NCI-H774 (cell line): ENCODE measurements at regions not wholly inside any gene's neighbourhood (a gene's known extent, or its start where the extent isn't known, plus 50 kb on each side); places are given as distances from the start of the nearest gene placed in this dataset.
"Not testable (repeated sequence)": the region's sequence is repeated elsewhere in the genome, so short reads cannot be mapped to it uniquely, and the experiment has no call there.

ENCODE experiments used
- DNase-seq: peaks from one replicate; lab custom pipeline; 2025; lab: John Stamatoyannopoulos, UW

DNA sequence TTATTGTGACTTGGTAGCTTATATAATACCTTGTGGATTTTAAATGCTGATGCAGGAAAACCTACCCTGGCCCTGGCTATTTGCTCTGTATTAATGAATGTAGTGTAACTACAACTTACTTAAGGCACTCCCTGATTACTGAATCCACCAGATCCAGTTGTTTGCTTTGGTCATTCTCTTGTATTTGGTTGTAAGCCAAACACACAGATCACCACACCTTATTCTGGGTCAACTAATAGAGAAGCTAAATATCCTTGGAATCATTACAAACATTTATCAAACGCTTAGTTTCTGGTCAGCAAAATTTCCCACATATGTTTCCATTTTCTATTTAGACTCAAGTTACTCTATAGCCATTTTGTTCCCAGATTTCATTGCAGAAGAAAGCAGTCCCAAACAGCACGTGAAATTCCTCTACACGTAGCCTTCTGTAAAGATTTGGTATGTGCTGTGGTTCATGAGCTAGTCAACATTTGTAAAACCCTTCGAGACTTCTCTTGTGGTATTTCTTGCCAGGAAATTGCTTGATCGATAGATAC is 322.6 kb downstream of the MEX3B start:
- no peak for DNase-seq

DNA sequence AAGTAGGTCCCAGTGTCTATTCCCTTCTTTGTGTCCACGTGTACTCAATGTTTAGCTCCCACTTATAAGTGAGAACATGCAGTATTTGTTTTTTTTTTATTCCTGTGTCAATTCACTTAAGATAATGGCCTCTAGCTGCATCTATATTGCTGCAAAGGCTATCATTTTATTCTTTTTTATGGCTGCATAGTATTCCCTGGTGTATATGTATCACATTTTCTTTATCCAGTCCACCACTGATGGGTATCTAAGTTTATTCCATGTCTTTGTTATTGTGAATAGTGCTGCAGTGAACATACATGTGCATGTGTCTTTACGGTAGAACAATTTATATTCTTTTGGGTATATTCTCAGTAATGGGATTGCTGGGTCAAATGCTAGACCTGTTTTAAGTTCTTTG is 329.4 kb downstream of the MEX3B start:
- DNase-seq = not testable (repeated sequence)

DNA sequence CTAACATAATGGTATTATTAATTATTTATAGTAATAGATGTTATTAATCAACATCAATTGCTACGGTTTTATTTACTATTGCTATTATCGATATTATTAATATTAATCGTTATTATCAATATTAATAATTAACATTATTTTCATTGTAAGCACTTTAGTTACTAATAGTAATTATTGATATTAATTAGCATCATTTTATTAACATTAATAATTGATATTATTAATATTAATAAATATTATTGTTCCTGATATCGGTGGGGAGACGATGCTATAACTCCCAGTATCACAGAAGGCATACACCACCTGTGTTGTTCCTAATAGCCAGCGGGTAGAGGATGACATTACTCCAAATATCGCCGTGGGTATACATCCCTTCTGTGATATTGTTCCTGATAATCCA is 335.5 kb downstream of the MEX3B start:
- no peak for DNase-seq

DNA sequence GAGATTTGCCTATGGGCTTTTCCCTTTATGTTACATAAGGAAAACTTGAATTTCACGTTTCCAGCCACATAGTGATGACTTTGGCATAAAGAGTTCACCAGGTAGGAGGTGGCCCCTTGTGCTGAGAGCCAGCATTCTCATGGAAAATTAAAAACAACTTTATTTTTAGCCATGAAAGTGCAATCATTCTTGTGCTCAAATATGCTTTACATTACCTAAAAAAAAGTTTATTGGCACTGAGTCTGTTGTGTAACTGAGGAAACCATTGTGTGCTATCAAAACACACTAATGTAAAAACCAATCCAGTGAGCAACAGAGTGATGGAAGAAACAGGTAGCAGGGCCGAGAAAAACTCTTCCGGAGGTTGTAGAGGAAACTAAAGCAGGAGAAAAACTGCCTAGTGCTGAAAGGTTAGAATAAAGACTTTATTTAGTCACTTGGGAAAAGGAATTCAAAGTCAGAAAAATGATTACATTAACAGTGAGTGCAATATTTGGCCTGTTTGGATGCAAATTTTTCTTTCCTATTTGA is 332.9 kb upstream of the TMC3 start:
- DNase-seq = not testable (repeated sequence)

DNA sequence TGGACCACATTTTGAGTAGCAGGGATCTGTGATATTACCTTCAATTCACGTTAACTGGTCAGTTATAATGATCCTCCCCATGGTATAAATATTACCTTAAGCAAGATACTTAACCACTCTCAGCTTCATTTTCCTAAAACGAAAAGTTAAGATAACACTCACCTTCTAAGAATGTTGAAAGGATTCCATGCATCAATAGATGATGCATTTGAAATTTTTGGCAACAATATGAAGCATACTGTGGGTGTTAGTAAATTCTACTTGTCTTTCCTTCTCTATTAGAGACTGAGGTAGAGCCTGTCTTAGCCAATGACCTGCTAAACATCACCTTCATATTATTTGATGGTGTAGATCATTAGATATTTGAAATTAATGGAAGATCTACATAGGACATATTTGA is 331.7 kb upstream of the TMC3 start:
- not testable (repeated sequence) for DNase-seq

DNA sequence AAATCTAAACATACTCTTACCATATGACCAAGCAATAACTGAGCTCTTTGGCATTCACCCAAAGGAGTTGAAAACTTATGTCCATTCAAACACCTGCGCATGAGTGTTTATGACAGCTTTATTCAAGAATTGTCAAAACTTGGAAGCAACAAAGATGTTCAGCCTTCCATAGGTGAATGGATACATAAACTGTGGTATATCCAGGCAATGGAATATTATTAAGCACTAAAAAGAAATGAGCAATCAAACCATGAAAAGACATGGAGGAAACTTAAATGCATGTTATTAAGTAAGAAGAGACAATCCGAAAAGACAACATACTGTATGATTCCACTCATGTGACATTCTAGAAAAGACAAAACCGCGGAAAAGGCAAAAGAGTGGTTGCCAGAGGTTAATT is 312.0 kb upstream of the TMC3 start:
- DNase-seq = no peak

DNA sequence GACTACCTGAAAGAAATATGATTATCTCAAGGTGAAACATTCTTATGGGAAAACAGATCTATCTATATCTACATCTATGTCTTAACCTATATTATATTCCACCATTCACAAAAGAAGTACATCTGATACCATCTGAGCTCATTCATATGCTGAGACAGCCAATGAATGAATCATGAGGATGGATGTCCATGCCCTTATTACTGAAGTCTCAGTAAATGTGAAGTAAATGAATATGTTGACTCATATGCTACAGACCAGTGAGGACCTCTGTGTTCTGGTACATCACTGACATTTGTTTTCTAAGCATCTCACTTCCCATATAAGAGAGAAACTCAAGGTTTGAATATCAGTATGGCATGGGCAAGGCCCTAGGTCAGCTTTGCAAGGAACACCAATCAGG is 311.2 kb upstream of the TMC3 start:
- DNase-seq = no peak

DNA sequence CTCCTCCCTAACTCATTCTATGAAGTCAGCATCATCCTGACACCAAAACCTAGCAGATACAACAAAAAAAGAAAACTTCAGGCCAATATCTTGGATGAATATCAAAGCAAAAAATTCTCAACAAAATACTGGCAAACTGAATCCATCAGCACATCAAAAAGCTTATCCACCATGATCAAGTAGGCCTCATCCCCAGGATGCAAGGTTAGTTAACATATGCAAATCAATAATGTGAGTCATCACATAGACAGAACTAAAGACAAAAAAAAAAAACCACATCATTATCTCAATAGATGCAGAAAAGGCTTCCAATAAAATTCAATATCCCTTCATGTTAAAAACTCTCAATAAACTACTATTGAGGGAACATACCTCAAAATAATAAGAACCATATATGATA is 306.8 kb upstream of the TMC3 start:
- DNase-seq = no peak

DNA sequence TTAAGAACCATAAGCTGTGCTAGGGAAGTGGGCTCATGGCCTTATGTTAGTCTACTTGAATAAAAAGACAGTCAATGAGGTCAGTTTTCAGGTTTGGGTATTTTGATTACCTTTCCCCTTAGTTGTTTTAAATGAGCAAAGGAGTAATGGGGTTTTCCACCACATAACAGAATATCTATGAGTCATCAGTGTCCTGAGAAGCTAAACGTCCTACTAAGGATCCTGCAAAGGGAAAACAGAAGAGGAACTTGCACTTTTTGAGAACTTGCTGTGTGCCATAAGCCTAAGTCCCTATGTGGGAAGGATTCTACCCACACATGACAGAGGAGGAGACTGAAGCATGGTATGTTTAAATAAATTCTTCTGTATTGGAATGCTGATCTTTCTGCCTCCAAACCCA is 292.8 kb upstream of the TMC3 start:
- no peak for DNase-seq

DNA sequence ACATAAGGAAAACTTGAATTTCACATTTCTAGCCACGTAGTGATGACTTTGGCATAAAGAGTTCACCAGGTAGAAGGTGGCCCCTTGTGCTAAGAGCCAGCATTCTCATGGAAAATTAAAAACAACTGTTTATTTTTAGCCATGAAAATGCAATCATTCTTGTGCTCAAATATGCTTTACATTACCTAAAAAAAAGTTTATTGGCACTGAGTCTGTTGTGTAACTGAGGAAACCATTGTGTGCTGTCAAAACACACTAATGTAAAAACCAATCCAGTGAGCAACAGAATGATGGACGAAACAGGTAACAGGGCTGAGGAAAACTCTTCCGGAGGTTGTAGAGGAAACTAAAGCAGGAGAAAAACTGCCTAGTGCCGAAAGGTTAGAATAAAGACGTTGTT is 287.0 kb upstream of the TMC3 start:
- DNase-seq = no peak

DNA sequence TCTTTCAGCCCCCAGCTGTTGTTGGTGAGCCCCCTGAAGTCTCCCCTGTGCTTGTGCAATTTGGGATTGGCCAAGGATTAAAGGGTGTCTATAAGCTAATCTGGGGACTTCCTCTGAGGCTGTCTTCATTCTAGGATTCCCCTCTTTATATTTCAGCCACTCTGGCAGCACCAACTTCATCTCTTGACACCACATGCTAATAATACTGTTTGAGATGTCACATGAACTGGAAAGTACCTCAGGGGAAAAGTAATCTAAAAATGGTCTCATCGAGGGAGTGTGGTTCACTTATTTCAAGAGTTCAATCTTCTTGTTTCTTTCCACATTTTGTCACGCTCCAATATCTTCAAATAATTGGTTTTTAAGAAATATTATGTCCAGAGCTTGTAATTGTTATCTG is 279.2 kb upstream of the TMC3 start:
- DNase-seq = no peak

DNA sequence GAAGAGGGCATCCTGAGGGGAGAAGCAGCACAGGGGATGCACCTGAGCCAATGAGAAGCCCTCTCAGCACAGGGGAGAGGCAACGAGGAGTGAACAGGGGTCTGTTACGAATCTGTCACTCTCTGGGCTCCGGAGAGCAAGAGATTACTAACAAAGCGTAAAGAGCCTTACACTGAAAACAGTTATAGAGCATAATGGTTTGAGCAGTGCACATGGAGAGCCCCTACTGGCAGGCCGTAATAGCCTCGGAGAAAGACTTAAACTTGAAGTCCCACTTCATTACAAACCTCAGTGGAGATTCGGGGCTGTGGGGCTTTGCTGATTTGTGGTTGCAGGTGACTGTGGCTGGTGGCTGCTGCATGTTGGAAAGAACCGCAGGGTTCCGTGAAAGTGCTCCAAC is 271.5 kb upstream of the TMC3 start:
- DNase-seq = no peak

DNA sequence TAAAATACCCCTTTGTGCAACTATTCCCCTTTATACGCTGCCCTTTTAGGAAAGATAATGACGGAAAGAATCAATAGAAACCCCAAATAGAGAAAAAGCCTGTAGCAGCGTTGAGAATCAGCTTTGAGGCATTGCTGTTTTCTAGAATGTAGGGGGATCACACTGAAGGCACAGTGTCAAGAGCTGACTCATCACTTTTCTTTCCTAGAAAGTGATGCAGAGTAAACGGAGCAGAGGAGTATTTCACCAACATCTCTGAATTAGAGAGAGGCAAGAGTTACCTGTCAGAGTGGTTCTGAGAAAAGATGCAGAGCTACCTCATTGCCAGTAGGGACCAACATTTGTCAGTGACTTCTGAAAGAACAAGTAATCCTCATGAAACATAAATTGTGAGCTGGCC is 269.8 kb upstream of the TMC3 start:
- no peak for DNase-seq

DNA sequence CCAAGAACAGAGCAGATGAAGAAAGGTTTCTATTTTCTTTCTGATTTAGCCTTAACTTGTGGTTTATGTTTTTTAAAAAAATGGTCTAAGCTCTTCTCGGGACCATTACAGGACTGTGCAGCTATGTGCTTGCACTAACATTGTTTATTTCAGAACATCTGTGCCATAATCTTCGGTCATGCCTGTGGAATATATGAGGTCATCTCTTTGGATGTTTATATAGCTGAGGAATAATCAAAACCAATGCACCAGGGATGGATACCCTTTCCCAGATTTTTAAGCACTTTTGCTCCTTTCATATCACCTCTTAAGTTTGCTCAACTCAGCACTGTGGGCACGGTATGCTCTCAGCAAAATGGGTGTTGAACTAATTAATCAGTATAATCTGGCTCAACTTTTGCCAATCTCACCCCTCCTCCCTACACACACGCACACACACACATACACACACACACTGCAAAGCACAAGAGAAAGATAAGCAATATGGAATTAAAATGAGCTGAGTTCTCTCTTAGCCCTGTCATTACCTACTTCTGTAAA is 268.5 kb upstream of the TMC3 start:
- no peak for DNase-seq

DNA sequence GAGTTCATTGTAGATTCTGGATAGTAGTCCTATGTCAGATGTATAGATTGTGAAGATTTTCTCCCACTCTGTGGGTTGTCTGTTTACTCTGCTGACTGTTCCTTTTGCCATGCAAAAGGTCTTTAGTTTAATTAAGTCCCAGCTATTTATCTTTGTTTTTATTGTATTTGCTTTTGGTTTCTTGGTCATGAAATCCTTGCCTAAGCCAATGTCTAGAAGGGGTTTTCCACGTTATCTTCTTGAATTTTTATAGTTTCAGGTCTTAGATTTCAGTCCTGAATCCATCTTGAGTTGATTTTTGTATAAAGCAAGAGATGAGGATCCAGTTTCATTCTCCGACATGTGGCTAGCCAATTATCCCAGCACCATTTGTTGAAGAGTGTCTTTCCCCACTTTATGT is 262.1 kb upstream of the TMC3 start:
- DNase-seq = not testable (repeated sequence)

DNA sequence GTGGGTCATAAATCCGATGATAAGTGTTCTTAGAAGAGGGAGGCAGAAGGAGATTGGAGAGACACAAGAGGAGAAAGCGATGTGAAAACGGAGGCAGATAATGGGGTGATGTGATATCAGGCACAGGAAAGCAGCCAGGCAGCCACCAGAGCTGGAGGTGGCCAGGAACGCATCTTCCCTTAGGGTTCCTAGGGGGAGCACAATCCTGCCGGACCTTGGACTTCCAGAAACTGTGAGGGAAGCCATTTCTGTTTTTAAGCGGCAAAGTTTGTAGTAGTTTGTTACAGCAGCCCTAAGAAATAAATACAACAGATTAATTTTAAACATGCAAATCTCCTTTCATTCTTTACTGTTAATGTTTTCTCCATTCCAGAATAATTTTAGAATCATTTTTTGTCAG is 259.9 kb upstream of the TMC3 start:
- no peak for DNase-seq

DNA sequence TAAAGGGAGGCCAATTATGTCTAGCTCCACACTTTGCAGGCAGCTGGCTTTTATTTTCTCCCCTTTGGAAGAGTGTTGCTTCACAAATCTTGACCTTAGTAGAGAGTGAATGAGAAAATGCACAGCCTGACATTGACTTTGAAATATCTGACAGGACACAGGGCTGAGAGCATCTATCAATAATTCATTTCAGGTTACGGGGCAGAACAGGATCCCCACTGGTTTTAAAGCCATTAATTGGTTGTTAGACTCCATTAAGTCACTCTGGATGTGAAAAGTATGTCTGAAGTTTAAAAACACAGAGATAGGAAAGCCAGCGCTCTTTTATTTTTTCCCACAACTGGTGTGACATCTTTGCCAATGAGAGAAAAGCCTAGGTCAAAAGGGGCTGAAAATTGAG is 251.9 kb upstream of the TMC3 start:
- no peak for DNase-seq

DNA sequence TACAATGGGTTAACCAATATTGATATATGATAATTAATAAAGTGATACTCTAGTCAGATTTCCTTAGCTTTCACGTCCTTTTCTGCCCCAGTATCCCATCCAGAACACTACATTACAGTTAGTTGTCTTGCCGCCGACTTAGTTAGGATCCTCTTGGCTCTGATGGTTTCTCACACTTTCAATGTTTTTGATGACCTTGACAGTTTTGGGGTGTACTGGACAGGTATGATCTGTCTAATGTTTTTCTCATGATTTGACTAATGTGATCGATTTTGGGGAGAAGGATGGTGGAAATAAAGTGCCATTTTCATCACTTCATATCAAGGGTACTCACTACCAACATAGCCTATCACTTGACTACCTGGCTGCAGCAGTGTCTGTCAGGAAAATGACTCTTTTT is 245.0 kb upstream of the TMC3 start:
- DNase-seq = no peak

DNA sequence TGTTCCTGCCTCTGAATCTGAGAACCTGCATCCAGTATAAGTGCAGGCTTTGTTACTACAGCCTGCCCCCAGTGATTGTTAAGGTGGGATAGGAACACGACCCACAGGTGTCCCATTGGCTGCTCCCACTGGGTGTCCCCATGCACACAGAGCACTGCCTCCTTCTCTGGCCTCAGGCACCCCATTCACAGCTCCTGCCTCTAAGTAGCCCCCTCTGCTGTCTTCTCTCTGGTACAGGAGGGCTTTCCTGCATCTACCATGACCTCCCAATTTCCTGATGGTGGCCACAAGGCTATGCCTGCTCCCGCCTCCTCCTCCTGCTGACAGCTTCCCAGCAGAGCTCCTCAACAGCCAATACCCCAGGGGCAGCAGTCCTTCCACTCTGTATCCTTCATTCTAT is 238.6 kb upstream of the TMC3 start:
- no peak for DNase-seq

DNA sequence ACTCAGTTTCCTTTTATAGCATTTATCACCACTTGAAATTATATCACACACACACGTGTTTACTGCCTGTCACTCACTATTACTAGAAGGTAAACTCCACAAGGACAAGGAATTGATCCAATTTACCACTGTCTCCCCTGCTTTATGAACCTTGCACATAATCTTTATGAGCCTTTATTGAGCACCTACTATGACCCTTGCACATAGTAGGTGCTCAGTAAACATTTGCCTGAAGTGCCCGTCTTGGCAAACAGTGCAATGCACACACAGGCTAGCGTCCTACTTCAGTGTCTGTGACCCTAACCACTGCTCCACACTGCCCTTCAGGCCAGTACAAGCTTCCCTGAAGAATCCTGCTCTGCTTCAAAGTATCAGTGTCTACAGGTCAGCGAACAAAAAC is 237.7 kb upstream of the TMC3 start:
- DNase-seq = no peak

DNA sequence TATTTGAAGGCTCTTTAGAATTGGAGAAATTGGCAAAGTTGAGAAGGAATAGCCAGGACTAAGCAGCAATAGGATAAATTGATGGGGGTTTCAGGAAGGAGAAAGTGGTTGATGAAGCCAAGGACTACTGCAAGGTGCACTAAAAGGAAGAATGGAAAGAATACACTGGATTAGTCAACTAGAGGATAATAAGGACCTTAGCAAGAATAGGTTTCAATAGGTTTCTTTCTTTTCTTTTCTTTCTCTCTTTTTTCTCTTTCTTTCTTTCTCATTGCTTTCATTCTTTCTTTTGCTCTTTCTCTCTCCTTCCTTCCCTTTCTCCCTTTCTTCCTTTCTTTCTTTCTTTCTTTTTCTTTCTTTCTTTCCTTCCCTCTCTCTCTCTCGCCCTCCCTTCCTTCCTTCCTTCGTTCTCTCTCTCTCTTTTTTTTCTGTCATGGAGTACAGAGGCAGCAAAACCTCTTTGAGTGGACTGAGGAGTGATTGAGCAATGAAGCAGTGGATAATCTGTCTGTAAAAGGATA is 234.4 kb upstream of the TMC3 start:
- DNase-seq = no peak

DNA sequence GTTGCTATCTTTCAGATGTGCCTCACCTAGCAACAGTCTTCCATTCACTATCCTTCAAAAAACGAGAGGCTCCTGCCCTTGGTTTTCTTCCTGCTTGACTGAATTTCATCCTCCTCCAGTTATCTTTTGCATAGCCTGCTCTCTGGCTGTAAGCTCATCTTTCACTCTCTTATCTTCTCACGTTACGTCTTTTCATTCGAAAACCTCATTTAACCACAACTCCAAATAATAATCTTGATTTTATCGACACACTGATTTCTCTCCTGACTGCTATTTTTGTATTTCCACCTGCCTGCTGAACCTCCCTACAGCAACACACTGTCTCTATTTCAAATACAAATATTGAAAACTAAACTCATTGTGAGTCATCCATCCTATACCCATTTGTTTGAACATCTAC is 230.7 kb upstream of the TMC3 start:
- DNase-seq = no peak

DNA sequence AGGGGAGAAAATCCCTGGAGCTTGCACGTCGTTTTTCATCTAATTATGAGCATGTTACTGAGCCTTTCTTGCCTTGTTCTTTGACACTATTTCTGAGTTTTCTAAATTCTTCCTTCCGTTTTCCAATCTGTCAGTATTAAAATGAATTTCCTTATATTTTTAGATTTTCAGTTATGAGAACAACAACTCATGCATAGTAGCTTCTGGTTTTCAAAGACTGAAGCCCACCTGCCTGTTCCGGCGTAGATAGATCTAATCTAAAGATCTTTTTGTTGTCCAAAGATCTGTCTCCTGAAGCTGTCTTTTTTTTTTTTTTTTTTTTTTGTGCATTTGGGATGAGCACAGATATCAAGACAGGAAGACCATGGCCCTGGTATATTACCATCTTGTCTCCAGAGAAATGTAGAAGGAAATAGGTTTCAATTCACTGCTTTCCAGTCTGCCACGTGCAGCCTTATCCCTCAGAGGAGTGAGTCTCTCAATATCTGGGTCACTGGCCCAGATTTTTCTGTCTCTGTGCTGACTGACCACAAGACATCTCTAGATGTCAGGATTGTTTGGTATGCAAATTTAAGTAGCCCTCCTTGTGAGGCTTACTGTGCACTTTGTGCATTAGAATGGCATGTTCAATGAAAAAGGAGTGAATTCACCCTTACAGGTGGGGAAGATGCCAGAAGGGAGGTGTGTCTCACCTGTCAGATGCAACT is 222.3 kb upstream of the TMC3 start:
- DNase-seq = no peak

DNA sequence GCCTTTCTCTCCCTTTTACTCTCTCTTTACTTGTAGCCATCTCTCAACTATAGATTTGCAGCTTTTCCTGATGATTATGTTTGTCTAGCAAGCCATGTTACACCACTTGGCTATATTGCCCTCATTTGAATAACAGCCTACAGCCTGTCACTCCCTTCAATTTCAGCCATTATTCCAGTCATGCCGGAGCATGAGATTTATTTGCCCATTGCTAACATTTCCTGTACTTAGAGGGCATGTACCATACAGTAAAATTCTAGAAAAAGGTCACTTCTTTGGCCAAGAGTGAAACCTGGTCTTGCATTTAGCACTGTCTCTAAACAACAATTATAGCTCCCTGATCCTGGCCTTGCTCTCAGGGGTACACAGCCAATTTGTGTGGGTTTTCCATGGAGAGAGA is 221.7 kb upstream of the TMC3 start:
- DNase-seq = no peak
